Lower leg skin (tissue), 4 donors: ENCODE measurements at regions not wholly inside any gene's neighbourhood (a gene's known extent, or its start where the extent isn't known, plus 50 kb on each side); places are given as distances from the start of the nearest gene placed in this dataset.

Experiments used
- DNase-seq, 2 donors: peaks; one replicate each; pipeline ENCODE4 v3.0.0-alpha.2; 2019; ENCODE audit warnings: low spot score in 2 of 2
- H3K4me3 ChIP-seq: fragments of 200-600 bp; sonication (generic); 2 replicates; pipeline ENCODE4 v1.5.1; 2017; ENCODE audit warnings: mild to moderate bottlenecking, low read depth; ENCODE audit not compliant: poor library complexity, severe bottlenecking
- POLR2A ChIP-seq, 2 donors: fragments of 450-650 bp; IDR thresholded peaks; one replicate each; pipeline ENCODE4 v1.6.1; 2016 to 2017; ENCODE audit warnings: antibody characterized with exemption in 2 of 2, mild to moderate bottlenecking in 1 of 2, moderate library complexity in 1 of 2
- WGBS, 2 donors: methylation state at CpG; one replicate each; pipeline ENCODE4 v1.1.5; 2018; 5-methylcytosine and 5-hydroxymethylcytosine counted together
- intact Hi-C: fragments of 100-400 bp; cut with DNase I; formaldehyde crosslinking; loops from one replicate; pipeline ENCODE4 v1.15.0; 2023; ENCODE audit warnings: low total_unique reads
- TF ChIP-seq, protein P1 (sequence below), 3 donors: fragments of 450-650 bp; IDR thresholded peaks; one replicate each; pipeline ENCODE4 v1.5.1; 2016; ENCODE audit warnings: antibody characterized with exemption in 3 of 3, mild to moderate bottlenecking in 3 of 3, moderate library complexity in 2 of 3

DNA sequence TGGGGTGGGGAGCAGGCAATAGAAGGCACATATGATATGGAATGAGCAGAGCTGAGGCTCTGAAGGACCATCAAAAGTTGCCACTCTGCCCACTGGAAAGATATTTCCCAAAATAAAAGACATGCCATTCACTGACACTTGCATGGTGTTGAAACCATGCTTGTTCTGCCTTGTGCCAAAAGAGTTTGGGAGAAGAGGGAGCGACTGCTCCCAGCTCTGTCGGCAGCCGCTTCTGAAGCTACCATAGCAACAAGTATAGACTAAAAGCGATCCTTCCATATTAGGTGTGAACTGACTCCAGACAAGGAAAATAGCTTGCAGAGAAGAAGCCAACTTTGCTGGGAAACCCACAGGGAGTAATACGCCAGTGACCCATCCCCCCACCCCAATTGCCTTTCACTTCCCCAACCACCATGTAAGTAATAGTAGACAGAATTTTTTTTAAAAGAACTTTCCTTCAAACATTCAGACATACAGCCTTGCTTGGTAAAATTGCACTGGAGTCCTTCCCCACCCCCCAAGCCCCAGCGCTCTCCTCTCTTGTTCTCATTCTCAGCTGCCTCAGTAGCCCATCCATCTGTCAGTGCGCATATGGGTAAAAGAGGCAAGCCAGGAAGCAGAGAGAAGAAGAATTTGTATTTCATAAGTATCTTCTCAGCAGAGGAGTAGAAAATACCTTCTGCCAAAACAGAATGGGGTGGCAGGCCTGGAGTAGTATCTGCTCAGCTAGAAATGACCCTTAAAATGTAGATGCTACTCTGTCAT lies 263.7 kb downstream of the OMA1 start:
- intact Hi-C loops, result no loop called here
- 70 to 76% methylated on average over 7 of the region's 7 CpGs for WGBS, 2 donors
- TF ChIP-seq, protein P1, sequence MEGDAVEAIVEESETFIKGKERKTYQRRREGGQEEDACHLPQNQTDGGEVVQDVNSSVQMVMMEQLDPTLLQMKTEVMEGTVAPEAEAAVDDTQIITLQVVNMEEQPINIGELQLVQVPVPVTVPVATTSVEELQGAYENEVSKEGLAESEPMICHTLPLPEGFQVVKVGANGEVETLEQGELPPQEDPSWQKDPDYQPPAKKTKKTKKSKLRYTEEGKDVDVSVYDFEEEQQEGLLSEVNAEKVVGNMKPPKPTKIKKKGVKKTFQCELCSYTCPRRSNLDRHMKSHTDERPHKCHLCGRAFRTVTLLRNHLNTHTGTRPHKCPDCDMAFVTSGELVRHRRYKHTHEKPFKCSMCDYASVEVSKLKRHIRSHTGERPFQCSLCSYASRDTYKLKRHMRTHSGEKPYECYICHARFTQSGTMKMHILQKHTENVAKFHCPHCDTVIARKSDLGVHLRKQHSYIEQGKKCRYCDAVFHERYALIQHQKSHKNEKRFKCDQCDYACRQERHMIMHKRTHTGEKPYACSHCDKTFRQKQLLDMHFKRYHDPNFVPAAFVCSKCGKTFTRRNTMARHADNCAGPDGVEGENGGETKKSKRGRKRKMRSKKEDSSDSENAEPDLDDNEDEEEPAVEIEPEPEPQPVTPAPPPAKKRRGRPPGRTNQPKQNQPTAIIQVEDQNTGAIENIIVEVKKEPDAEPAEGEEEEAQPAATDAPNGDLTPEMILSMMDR (IDR thresholded peaks at IDR 0.05), result no peak
- no peak for TF ChIP-seq POLR2A (IDR thresholded peaks at IDR 0.05)
- H3K4me3 ChIP-seq, result no peak overlapping the region
- no peak for DNase-seq

DNA sequence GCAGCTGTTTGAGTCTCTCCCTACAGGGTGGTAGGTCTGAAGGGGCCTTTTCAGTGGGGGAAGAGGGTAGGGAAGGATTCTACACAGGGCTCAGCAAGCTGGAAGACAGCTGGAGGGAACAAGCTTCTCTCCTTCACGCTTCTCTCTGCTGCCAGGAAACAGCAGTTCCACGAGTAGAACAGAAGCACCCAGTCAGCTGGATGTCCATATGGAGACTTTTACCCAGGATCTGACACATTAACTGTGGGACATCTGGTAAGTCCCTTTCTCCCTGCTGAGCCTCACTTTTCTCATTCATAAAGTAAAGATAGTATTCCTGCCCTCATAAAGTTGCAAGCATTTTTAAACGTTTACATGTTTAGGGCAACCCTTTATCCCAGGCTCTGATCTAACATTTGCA lies 280.3 kb downstream of the OMA1 start:
- no peak for TF ChIP-seq POLR2A (IDR thresholded peaks at IDR 0.05)
- TF ChIP-seq, protein P1 (IDR thresholded peaks at IDR 0.05), result no peak
- no peak for DNase-seq
- H3K4me3 ChIP-seq, result no peak overlapping the region
- intact Hi-C loops, result no loop called here
- 52% methylated on average over 3 of the region's 3 CpGs for WGBS, 2 donors

DNA sequence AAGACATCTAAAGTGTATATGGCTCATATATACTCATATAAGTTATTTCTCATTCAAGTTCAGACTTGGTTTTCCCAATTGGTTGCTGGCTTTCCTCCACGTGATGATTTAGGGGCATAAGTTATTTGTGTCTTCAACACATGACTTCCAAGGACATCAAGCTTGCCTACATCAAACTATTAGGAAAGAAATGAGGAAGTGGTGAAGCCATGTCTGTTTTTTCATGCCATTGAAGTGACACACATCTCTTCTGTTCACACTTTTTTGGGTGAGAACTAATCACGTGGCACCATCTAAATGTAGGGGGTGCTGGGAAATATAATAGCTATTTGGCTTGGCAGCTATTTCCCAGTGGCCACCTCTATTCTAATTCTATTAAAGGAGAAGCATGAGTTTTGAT lies 282.1 kb downstream of the OMA1 start:
- 40 to 53% methylated on average over 2 of the region's 2 CpGs for WGBS, 2 donors

DNA sequence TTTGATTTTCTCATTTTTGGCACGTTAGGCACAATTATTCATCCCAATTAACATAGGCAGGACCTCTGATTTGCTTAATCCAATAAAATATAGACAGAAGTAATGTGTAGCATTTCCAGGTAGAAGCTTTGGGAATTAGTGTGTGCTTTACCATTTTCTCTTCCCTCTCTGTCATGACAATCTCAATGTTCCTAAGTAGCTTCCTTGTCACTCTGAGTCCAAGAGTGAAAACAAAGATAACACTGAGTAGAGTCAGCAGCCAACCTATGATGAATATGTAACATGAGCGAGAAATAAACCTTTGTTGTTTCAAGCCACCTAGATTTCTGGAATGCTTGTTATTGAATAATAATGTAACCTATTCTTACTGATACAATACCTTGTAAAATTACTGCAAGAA lies 283.8 kb downstream of the OMA1 start:
- TF ChIP-seq, protein P1 (IDR thresholded peaks at IDR 0.05), result no peak
- TF ChIP-seq POLR2A (IDR thresholded peaks at IDR 0.05), result no peak
- 79 to 83% methylated on average over 2 of the region's 2 CpGs for WGBS, 2 donors
- no peak overlapping the region for H3K4me3 ChIP-seq
- intact Hi-C loops, result no loop called here
- no peak for DNase-seq

More for the DNA sequence above, 282.1 kb downstream of the OMA1 start:
- intact Hi-C loops, result no loop called here
- DNase-seq, result no peak
- TF ChIP-seq POLR2A (IDR thresholded peaks at IDR 0.05), result no peak
- TF ChIP-seq, protein P1 (IDR thresholded peaks at IDR 0.05), result no peak
- H3K4me3 ChIP-seq, result no peak overlapping the region

DNA sequence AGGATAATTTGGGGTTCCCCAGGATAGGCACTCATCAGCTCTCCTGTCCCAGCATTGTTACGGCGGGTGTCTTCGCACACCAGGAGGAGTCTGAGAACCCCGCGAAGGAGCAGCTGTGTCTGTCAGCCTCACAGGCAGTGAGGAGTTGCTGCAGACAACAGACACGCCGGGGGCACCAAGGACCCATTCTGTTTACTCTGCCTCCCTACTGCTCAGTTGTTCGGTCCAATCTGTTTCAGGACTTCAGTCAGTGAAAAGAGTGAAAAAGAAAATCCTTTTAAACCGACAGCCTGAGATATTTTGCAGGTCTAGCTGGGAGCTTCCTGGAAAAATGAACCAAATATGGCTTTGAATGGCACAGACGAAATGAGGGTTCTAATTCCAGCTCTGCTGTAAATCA lies 288.4 kb downstream of the OMA1 start:
- no peak for DNase-seq
- whole genome bisulfite sequencing, 2 donors, result 77 to 86% methylated on average over 10 of the region's 10 CpGs
- intact Hi-C loops, result no loop called here
- H3K4me3 ChIP-seq, result no peak overlapping the region
- no peak for TF ChIP-seq POLR2A (IDR thresholded peaks at IDR 0.05)
- TF ChIP-seq, protein P1 (IDR thresholded peaks at IDR 0.05), result no peak

DNA sequence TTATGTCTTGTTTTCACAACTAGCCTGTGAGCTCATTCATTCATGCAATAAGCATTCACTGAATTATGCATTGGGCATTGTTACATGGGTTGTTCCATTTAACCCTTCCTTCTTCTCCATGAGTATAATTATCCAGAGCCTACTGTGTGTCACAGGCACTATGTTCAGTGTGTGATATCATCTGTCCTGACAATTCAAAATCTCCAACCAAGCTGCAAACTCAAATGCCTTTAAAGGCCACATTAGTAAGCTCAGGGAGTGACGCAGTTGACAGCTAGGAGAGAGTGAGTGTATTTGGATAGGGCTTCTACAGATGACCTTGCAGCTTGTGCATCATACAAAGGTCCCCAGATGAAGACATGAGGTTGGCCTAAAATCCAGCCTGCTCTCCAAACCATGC lies 289.5 kb downstream of the OMA1 start:
- intact Hi-C loops, result no loop called here
- H3K4me3 ChIP-seq, result no peak overlapping the region
- DNase-seq, result no peak
- no peak for TF ChIP-seq POLR2A (IDR thresholded peaks at IDR 0.05)
- TF ChIP-seq, protein P1 (IDR thresholded peaks at IDR 0.05), result no peak
- WGBS, 2 donors, result 96 to 100% methylated on average over 1 of the region's 1 CpG
